ENCODE measurements at regions not wholly inside any gene's neighbourhood (a gene's known extent, or its start where the extent isn't known, plus 50 kb on each side); places are given as distances from the start of the nearest gene placed in this dataset.
A peak's percentile ranks its signal among the peaks of the same experiment; 100 is the strongest.

DNA sequence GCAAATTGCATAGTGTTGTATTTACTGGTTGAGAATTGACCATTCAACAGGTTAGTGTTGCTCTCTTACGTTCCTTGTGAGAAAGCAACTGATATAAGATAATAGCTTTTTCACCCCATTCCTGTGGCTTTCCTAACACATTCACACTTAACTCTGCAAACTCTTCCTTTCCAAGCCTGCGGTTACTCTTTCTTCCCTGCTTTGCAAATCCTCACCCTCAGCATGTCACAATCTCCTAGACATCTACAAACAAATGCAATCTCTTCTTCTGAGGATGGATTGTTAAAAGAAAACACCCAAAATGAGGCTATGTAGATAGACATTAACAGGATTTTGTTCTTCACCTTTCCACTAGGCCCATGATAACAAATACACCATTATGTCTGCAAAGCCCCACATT is 771.7 kb upstream of the PCDH7 start:
- no peak for TF ChIP-seq CTCF (IDR thresholded peaks at IDR 0.05; ENCODE audit: low read depth, low read length)
- no peak overlapping the region for H3K4me3 ChIP-seq (ENCODE audit: low read depth, low read length)
- no peak for DNase-seq (ENCODE audit: low read depth, low spot score)
- in situ Hi-C loops (cut with HindIII; ENCODE audit: low sequenced_read_pairs): no loop called here

DNA sequence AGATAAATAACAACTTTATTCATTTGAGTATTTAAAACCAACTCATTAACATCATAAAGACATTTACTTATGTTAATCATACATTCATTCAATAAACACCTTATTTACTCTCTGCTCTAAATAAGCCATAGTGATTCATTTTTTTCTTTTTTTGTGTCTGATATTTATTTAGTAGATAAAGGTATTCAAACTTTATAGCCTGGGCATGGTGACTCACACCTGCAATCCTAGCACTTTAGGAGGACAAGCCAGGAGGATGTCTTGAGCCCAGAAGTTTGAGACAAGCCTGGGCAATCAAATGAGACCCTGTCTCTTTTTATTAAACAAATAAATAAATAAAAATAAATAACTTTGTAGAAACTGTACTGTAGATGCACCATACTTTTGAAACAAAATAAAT is 771.3 kb upstream of the PCDH7 start:
- DNase-seq (ENCODE audit: low read depth, low spot score): no peak
- no peak overlapping the region for H3K4me3 ChIP-seq (ENCODE audit: low read depth, low read length)
- no peak for TF ChIP-seq CTCF (IDR thresholded peaks at IDR 0.05; ENCODE audit: low read depth, low read length)
- in situ Hi-C loops (cut with HindIII; ENCODE audit: low sequenced_read_pairs): no loop called here

DNA sequence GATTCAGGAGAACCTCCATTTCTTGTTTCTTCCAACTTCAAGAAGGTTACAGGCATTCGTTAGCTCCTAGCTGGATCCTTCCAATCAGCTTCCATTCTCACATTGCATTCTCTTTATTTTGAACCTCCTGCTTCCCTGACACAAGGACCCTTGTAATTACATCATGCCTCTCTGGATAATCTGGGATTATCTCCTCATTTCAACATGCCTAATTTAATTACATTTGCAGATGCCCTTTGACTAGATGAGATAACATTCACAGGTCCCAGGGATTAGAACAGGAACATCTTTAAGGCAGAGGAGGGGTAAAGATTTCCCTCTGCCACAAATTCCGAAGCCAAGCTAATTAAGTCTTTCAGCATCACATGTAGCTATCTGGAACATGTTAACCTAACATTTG is 753.8 kb upstream of the PCDH7 start:
- no peak for TF ChIP-seq CTCF (IDR thresholded peaks at IDR 0.05; ENCODE audit: low read depth, low read length)
- no peak overlapping the region for H3K4me3 ChIP-seq (ENCODE audit: low read depth, low read length)
- no peak for DNase-seq (ENCODE audit: low read depth, low spot score)
- in situ Hi-C loops (cut with HindIII; ENCODE audit: low sequenced_read_pairs): no loop called here

GRCh38 chr4:29970626-29971025 is 749.5 kb upstream of the PCDH7 start:
- in situ Hi-C loops (cut with HindIII; ENCODE audit: low sequenced_read_pairs): no loop called here
- peak; percentile 35 for TF ChIP-seq CTCF (IDR thresholded peaks at IDR 0.05; ENCODE audit: low read depth, low read length)
- peak; percentile 1 for DNase-seq (ENCODE audit: low read depth, low spot score)
- H3K4me3 ChIP-seq (ENCODE audit: low read depth, low read length): no peak overlapping the region

DNA sequence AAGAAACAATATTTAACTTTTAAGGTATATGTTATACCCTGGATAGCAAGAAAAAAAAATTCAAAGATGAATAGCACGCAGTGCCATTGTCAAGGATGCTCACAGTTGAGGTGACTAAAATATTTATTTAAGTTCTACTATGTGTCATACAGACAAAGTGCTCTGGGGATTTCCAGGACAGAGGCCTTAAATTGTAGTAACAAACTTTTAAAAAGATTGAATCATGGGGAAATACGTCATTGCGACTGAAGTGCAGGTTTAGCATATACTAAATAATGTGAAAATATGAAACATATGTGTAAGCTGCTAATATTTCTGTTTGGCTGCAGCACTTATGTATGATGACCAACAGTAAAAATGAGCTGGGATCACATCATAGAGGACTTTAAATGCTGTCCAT is 748.0 kb upstream of the PCDH7 start:
- TF ChIP-seq CTCF (IDR thresholded peaks at IDR 0.05; ENCODE audit: low read depth, low read length): no peak
- no peak for DNase-seq (ENCODE audit: low read depth, low spot score)
- H3K4me3 ChIP-seq (ENCODE audit: low read depth, low read length): no peak overlapping the region
- in situ Hi-C loops (cut with HindIII; ENCODE audit: low sequenced_read_pairs): no loop called here

DNA sequence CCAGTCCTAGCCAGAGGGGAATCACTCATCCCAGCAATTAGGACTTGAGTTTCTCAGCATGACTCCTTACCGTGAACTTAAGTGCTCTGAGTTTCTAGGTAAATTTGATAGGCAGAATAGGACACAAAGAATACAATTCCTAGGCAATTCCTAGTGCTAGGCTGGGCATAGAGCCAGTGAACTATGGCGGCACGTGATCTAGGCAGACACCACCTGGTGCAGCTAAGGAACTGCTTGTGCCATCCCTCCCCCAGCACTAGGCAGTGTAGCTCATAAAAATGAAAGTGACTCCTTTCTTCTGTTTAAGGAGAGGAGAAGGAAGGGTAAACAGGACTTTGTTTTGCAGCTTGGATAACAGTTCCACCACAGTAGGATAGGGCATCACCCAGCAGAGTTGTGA is 736.3 kb upstream of the PCDH7 start:
- no peak for TF ChIP-seq CTCF (IDR thresholded peaks at IDR 0.05; ENCODE audit: low read depth, low read length)
- H3K4me3 ChIP-seq (ENCODE audit: low read depth, low read length): no peak overlapping the region
- in situ Hi-C loops (cut with HindIII; ENCODE audit: low sequenced_read_pairs): no loop called here
- no peak for DNase-seq (ENCODE audit: low read depth, low spot score)

DNA sequence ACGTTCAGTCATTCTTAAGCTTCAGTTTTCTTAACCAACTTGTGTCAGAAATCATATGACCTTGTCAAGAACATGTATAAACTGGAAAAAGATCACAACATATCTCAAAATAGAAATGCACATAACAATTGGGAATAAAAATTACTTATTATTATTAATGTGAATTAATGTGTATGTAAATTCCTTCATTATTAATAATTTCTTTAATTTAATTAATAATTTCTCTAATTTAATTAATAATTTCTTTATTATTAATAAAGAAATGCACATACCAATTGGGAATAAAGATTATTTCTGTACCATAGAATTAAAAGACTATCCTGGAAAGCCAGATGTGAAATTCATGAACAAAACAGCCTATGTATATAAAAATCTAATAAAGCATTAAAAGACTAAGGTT is 718.5 kb upstream of the PCDH7 start:
- in situ Hi-C loops (cut with HindIII; ENCODE audit: low sequenced_read_pairs): no loop called here
- no peak for DNase-seq (ENCODE audit: low read depth, low spot score)
- TF ChIP-seq CTCF (IDR thresholded peaks at IDR 0.05; ENCODE audit: low read depth, low read length): no peak

More for the DNA sequence above, 718.5 kb upstream of the PCDH7 start:
- no peak overlapping the region for H3K4me3 ChIP-seq (ENCODE audit: low read depth, low read length)

Data from astrocyte of the spinal cord (primary cell).